ENCODE measurements at regions not wholly inside any gene's neighbourhood (a gene's known extent, or its start where the extent isn't known, plus 50 kb on each side); places are given as distances from the start of the nearest gene placed in this dataset.

DNA sequence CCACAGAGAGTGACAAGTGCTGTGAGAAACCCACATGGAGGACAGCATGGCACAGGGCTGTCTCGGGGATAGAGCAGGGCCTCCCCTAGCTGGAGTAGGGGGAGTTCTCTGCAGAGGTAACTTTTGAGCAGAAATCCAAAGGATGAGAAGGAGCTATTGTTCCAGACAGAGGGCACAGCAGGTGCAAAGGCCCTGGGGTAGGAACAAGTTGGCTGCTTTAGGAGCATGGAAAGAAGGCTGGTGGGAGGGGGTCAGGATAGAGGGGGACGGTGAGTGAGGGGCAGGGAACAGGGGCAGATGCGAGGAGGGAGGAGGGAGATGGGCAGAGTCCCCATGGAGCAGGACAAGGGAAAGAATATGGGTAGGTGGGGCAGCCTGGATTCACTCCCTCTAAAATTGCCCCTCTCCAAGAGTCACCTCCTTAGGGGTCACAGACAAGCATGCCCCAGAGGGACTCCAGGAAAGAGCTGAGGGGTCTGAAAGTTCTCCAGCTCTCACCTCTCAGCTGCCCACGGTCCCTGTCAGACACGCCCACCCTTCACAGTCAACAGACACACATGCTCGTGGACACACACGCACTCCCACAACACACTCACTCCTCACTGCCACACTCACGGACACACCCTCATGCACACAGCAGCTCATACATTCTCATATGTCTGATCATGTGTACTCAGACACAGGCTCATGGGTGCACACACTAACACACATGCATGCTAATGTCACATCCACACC, 110.7 kb downstream of the LITAF start:
- no peak overlapping the region for H3K27ac ChIP-seq
- H3K4me3 ChIP-seq: no peak overlapping the region
- no peaks in the 10 kb centered on the region for H3K36me3 ChIP-seq
- H3K9me3 ChIP-seq: no peaks in the 10 kb centered on the region
- WGBS, 2 donors: 63 to 72% methylated on average over 8 of the region's 8 CpGs
- no peaks in the 10 kb centered on the region for H3K4me1 ChIP-seq
- no peak for DNase-seq
- H3K27me3 ChIP-seq: no peaks in the 10 kb centered on the region
- ATAC-seq (ENCODE audit: low FRiP score in 2 of 2): peak in 1 of 2 donors; percentile 20
- TF ChIP-seq EP300 (IDR thresholded peaks at IDR 0.05) (no peak), POLR2A (IDR thresholded peaks at IDR 0.05) (no peak), POLR2AphosphoS5 (IDR thresholded peaks at IDR 0.05) (no peak)
- TF ChIP-seq, protein P1, sequence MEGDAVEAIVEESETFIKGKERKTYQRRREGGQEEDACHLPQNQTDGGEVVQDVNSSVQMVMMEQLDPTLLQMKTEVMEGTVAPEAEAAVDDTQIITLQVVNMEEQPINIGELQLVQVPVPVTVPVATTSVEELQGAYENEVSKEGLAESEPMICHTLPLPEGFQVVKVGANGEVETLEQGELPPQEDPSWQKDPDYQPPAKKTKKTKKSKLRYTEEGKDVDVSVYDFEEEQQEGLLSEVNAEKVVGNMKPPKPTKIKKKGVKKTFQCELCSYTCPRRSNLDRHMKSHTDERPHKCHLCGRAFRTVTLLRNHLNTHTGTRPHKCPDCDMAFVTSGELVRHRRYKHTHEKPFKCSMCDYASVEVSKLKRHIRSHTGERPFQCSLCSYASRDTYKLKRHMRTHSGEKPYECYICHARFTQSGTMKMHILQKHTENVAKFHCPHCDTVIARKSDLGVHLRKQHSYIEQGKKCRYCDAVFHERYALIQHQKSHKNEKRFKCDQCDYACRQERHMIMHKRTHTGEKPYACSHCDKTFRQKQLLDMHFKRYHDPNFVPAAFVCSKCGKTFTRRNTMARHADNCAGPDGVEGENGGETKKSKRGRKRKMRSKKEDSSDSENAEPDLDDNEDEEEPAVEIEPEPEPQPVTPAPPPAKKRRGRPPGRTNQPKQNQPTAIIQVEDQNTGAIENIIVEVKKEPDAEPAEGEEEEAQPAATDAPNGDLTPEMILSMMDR (IDR thresholded peaks at IDR 0.05): no peak

DNA sequence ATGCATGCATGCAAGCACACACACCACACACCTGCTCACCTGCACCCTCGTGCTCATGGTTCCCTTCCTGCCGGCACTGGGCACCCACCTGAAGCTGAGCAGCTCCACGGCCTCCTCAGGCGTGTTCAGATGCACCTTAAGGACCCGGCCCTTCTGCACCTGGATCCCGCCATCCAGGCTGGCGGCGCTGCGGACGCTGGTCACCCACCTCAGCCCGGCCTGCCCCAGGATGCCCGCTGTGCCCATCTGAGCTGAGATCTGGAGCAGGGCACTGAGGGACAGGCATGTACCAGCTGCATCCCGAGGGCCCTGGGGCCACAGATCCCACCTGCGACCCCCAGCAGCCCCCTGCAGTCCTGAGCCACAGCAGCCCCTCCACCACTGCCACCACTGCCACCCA, 110.0 kb downstream of the LITAF start:
- Histone ChIP-seq H3K9me3 (no peaks in the 10 kb centered on the region), H3K27ac (no peak overlapping the region), H3K36me3 (no peaks in the 10 kb centered on the region), H3K27me3 (no peaks in the 10 kb centered on the region), H3K4me3 (no peak overlapping the region), H3K4me1 (no peaks in the 10 kb centered on the region)
- WGBS, 2 donors: 92 to 96% methylated on average over 6 to 13 of the region's 14 CpGs
- no peak for DNase-seq
- TF ChIP-seq POLR2A (IDR thresholded peaks at IDR 0.05) (no peak), EP300 (IDR thresholded peaks at IDR 0.05) (no peak), POLR2AphosphoS5 (IDR thresholded peaks at IDR 0.05) (no peak)
- TF ChIP-seq, protein P1 (IDR thresholded peaks at IDR 0.05): no peak
- ATAC-seq (ENCODE audit: low FRiP score in 2 of 2): peak in 1 of 2 donors; percentile 7

DNA sequence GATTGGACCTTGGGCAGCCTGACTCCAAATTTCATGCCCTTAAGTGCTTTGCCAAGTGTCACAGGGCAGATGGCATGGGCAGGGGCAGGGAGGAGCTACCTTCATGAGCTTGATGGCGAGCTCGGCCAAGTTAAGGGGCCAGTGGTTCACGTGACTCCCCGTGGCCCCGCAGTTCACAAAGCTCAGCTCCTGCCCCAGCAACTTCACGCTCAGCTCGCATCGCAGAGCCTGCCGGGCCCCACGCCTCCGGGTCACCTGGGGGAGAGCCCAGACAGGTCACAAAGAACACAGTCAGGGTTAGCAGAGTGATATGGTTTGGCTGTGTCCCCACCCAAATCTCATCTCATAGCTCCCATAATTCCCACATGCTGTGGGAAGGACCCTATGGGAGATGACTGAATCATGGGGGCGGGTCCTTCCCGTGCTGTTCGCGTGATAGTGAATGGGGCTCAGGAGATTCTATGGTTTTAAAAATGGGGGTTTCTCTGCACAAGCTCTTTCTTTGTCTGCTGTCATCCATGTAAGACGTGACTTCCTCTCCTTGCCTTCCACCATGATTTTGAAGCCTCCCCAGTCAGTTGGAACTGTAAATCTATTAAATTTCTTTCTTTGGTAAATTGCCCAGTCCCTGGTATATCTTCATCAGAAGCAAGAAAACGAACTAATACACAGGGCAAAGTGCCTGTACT, 108.1 kb downstream of the LITAF start:
- no peak overlapping the region for H3K4me3 ChIP-seq
- ATAC-seq (ENCODE audit: low FRiP score in 2 of 2) (no peak), DNase-seq (no peak)
- H3K27ac ChIP-seq: no peak overlapping the region
- TF ChIP-seq POLR2AphosphoS5 (IDR thresholded peaks at IDR 0.05): no peak
- TF ChIP-seq EP300 (IDR thresholded peaks at IDR 0.05): no peak
- TF ChIP-seq POLR2A (IDR thresholded peaks at IDR 0.05): no peak
- TF ChIP-seq, protein P1 (IDR thresholded peaks at IDR 0.05): no peak
- H3K9me3 ChIP-seq: peaks cover 0 to 3% (median 0%) of the 10 kb centered on the region in 4 donors
- H3K27me3 ChIP-seq: no peaks in the 10 kb centered on the region
- no peaks in the 10 kb centered on the region for H3K36me3 ChIP-seq
- 88% methylated on average over 17 of the region's 17 CpGs for WGBS, 2 donors
- H3K4me1 ChIP-seq: no peaks in the 10 kb centered on the region

DNA sequence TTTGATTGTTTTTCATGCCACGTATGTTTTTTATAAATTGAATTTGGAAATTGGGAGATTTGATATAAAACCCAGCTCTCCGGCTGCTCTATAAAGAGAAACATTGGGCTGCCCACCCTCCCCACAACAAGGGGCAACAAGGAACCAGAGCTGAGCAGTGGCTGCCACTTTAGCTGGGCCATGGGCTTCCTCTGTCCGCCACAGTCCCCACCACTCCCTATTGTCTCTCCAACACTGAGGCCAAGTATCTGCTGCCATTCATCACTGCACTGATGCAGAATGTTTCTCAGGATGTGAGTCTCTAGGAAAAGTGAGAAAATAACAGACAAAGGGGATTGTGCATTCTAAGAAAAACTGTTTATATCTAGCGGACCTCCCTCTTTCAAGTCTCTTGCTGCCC, 106.8 kb downstream of the LITAF start:
- WGBS, 2 donors: 74 to 95% methylated on average over 4 of the region's 4 CpGs
- H3K27me3 ChIP-seq: no peaks in the 10 kb centered on the region
- no peaks in the 10 kb centered on the region for H3K4me1 ChIP-seq
- H3K9me3 ChIP-seq: peaks cover 0 to 7% (median 0%) of the 10 kb centered on the region in 4 donors
- no peaks in the 10 kb centered on the region for H3K36me3 ChIP-seq
- TF ChIP-seq, protein P1 (IDR thresholded peaks at IDR 0.05): no peak
- TF ChIP-seq POLR2AphosphoS5 (IDR thresholded peaks at IDR 0.05): no peak
- no peak for TF ChIP-seq POLR2A (IDR thresholded peaks at IDR 0.05)
- TF ChIP-seq EP300 (IDR thresholded peaks at IDR 0.05): no peak
- H3K27ac ChIP-seq: no peak overlapping the region
- no peak overlapping the region for H3K4me3 ChIP-seq
- ATAC-seq (ENCODE audit: low FRiP score in 2 of 2) (no peak), DNase-seq (no peak)
